CD14-positive monocyte (primary cell): ENCODE measurements at regions not wholly inside any gene's neighbourhood (a gene's known extent, or its start where the extent isn't known, plus 50 kb on each side); places are given as distances from the start of the nearest gene placed in this dataset.

Experiments
- DNase-seq, 3 donors: peaks; one replicate each; pipeline ENCODE4 v3.0.0-alpha.2; 2011 to 2022
- H2AFZ ChIP-seq: 2 replicates; pipeline ENCODE4 v1.6.0; 2012; ENCODE audit warnings: mild to moderate bottlenecking, low read depth, low read length, inconsistent platforms; ENCODE audit not compliant: insufficient read depth, poor library complexity, severe bottlenecking
- H3K27ac ChIP-seq, 2 donors: 1 replicate in 1 of 2; 2 replicates in 1 of 2; pipeline ENCODE4 v1.5.1; 2012 to 2013; ENCODE audit warnings: low read length in 2 of 2, control low read depth in 1 of 2, inconsistent platforms in 1 of 2, low read depth in 1 of 2, mild to moderate bottlenecking in 1 of 2
- H3K27me3 ChIP-seq, 2 donors: one replicate each; pipeline versions ENCODE4 v1.6.0 to v1.6.1; 2011 to 2013; ENCODE audit warnings: low read length in 2 of 2; ENCODE audit not compliant: control insufficient read depth in 2 of 2, insufficient read depth in 2 of 2
- H3K36me3 ChIP-seq, 2 donors: replicated peaks in 1 of 2; 1 replicate in 1 of 2; 2 replicates in 1 of 2; pipeline versions ENCODE4 v1.5.1 to v1.6.1; 2012 to 2013; ENCODE audit warnings: low read length in 2 of 2, control low read depth in 1 of 2, inconsistent platforms in 1 of 2, mild to moderate bottlenecking in 1 of 2; ENCODE audit not compliant: insufficient read depth in 2 of 2, control insufficient read depth in 1 of 2
- H3K4me1 ChIP-seq, 2 donors: 1 replicate in 1 of 2; 2 replicates in 1 of 2; pipeline versions ENCODE4 v1.5.1 to v1.6.1; 2012 to 2013; ENCODE audit warnings: low read length in 2 of 2, control low read depth in 1 of 2, inconsistent platforms in 1 of 2, mild to moderate bottlenecking in 1 of 2, moderate library complexity in 1 of 2; ENCODE audit not compliant: insufficient read depth in 2 of 2, control insufficient read depth in 1 of 2
- H3K4me2 ChIP-seq: replicated peaks from 2 replicates; pipeline ENCODE3; 2012; ENCODE audit warnings: low read length, moderate library complexity, mild to moderate bottlenecking; ENCODE audit not compliant: poor library complexity, severe bottlenecking; ENCODE audit errors: extremely low read depth
- H3K4me3 ChIP-seq, 3 experiments: fragments of 200-600 bp in 1 of 3; sonication (generic) in 1 of 3; replicated peaks in 1 of 3; 1 replicate in 2 of 3; 2 replicates in 1 of 3; pipeline ENCODE4 v1.5.1; 2011 to 2013; ENCODE audit warnings: low read length in 3 of 3, mild to moderate bottlenecking in 3 of 3, control low read depth in 2 of 3, low read depth in 2 of 3, inconsistent platforms in 1 of 3, moderate library complexity in 1 of 3
- H3K79me2 ChIP-seq: 2 replicates; pipeline ENCODE4 v1.6.0; 2012; ENCODE audit warnings: mild to moderate bottlenecking, control low read depth, inconsistent platforms, low read length, moderate library complexity; ENCODE audit not compliant: insufficient read depth
- H3K9ac ChIP-seq: 2 replicates; pipeline ENCODE4 v1.6.0; 2017; ENCODE audit warnings: low read length, mild to moderate bottlenecking; ENCODE audit not compliant: insufficient read depth, poor library complexity, severe bottlenecking
- H3K9me3 ChIP-seq, 2 donors: replicated peaks in 1 of 2; 1 replicate in 1 of 2; 2 replicates in 1 of 2; pipeline versions ENCODE4 v1.5.1 to v1.6.1; 2012 to 2013; ENCODE audit warnings: low read length in 2 of 2, control low read depth in 1 of 2; ENCODE audit not compliant: control insufficient read depth in 1 of 2, insufficient read depth in 1 of 2
- H4K20me1 ChIP-seq: 2 replicates; pipeline ENCODE4 v1.6.0; 2012; ENCODE audit warnings: mild to moderate bottlenecking, low read length, control low read depth, moderate library complexity; ENCODE audit not compliant: insufficient read depth
- H3K27ac Mint-ChIP-seq, 7 donors: one replicate each; pipeline ENCODE4 v1.8.0; 2020; ENCODE audit warnings: mild to moderate bottlenecking in 7 of 7, mixed read lengths in 7 of 7, moderate library complexity in 6 of 7, inconsistent platforms in 2 of 7
- H3K27me3 Mint-ChIP-seq, 3 donors: one replicate each; pipeline ENCODE4 v1.8.0; 2021 to 2022; ENCODE audit warnings: low read depth in 3 of 3, mild to moderate bottlenecking in 3 of 3, mixed read lengths in 3 of 3, moderate library complexity in 3 of 3, inconsistent platforms in 1 of 3
- H3K36me3 Mint-ChIP-seq, 2 donors: one replicate each; pipeline ENCODE4 v1.8.0; 2020; ENCODE audit warnings: mixed read lengths in 2 of 2, inconsistent platforms in 1 of 2, mild to moderate bottlenecking in 1 of 2
- H3K4me1 Mint-ChIP-seq: one replicate; pipeline ENCODE4 v1.8.0; 2020; ENCODE audit warnings: mild to moderate bottlenecking, mixed read lengths
- H3K4me3 Mint-ChIP-seq, 2 donors: one replicate each; pipeline ENCODE4 v1.8.0; 2020; ENCODE audit warnings: mild to moderate bottlenecking in 2 of 2, mixed read lengths in 2 of 2, moderate library complexity in 1 of 2
- H3K9me3 Mint-ChIP-seq, 7 donors: one replicate each; pipeline ENCODE4 v1.8.0; 2020 to 2022; ENCODE audit warnings: mixed read lengths in 7 of 7, mild to moderate bottlenecking in 6 of 7, moderate library complexity in 6 of 7, inconsistent platforms in 2 of 7
- CTCF ChIP-seq: fragments of 200-600 bp; IDR thresholded peaks from one replicate; pipeline ENCODE4 v1.8.0; 2022; ENCODE audit warnings: antibody characterized with exemption, mild to moderate bottlenecking
- WGBS: methylation state at CpG from one replicate; pipeline ENCODE4 v1.1.5; 2013; ENCODE audit warnings: missing lambda C conversion rate; ENCODE audit not compliant: insufficient coverage; 5-methylcytosine and 5-hydroxymethylcytosine counted together
- intact Hi-C, 2 donors: fragments of 100-400 bp; cut with micrococcal nuclease; formaldehyde crosslinking; loops; one replicate each; pipeline versions ENCODE4 v1.15.0 to v1.15.1; 2023

- no peak overlapping the region for H2AFZ ChIP-seq
- no peaks in the 10 kb centered on the region for H3K27me3 ChIP-seq
- H3K36me3 Mint-ChIP-seq = no peaks in the 10 kb centered on the region
- no peaks in the 10 kb centered on the region for H3K4me1 ChIP-seq
- no peak overlapping the region for H3K27ac Mint-ChIP-seq
- H3K9me3 ChIP-seq = no peaks in the 10 kb centered on the region
- H3K79me2 ChIP-seq = no peaks in the 10 kb centered on the region
- no peak overlapping the region for H3K4me3 Mint-ChIP-seq
- no peak for TF ChIP-seq CTCF
- H3K36me3 ChIP-seq = no peaks in the 10 kb centered on the region
- no peak overlapping the region for H3K4me3 ChIP-seq
- 100% methylated on average over 1 of the region's 4 CpGs for WGBS
- H3K4me1 Mint-ChIP-seq = no peaks in the 10 kb centered on the region
- DNase-seq = no peak
- H3K4me2 ChIP-seq = no peak overlapping the region
- no peaks in the 10 kb centered on the region for H4K20me1 ChIP-seq
- intact Hi-C loops = no loop called here
- no peak overlapping the region for H3K9ac ChIP-seq
- H3K27ac ChIP-seq = no peak overlapping the region
- no peaks in the 10 kb centered on the region for H3K9me3 Mint-ChIP-seq
- H3K27me3 Mint-ChIP-seq = peaks cover 0 to 2% (median 2%) of the 10 kb centered on the region in 3 donors
Measured at GRCh38 chr9:20030221-20030620, 241.4 kb upstream of the SLC24A2 start.

GRCh38 chr9:20028849-20029231 lies 240.0 kb upstream of the SLC24A2 start:
- H3K27ac ChIP-seq = no peak overlapping the region
- no peaks in the 10 kb centered on the region for H3K27me3 ChIP-seq
- WGBS = 87% methylated on average over 2 of the region's 5 CpGs
- Mint-ChIP-seq H3K27ac (no peak overlapping the region), H3K9me3 (no peaks in the 10 kb centered on the region), H3K4me1 (no peaks in the 10 kb centered on the region), H3K27me3 (peaks cover 0 to 2% (median 0%) of the 10 kb centered on the region in 3 donors), H3K36me3 (no peaks in the 10 kb centered on the region), H3K4me3 (no peak overlapping the region)
- intact Hi-C loops = no loop called here
- TF ChIP-seq CTCF = no peak
- no peak for DNase-seq
- H3K4me3 ChIP-seq = no peak overlapping the region
- no peaks in the 10 kb centered on the region for H4K20me1 ChIP-seq
- no peaks in the 10 kb centered on the region for H3K4me1 ChIP-seq
- no peaks in the 10 kb centered on the region for H3K9me3 ChIP-seq
- H3K9ac ChIP-seq = no peak overlapping the region
- no peak overlapping the region for H3K4me2 ChIP-seq
- H3K79me2 ChIP-seq = no peaks in the 10 kb centered on the region
- no peak overlapping the region for H2AFZ ChIP-seq
- H3K36me3 ChIP-seq = no peaks in the 10 kb centered on the region
